AG09309 (cell line): ENCODE measurements at regions not wholly inside any gene's neighbourhood (a gene's known extent, or its start where the extent isn't known, plus 50 kb on each side); places are given as distances from the start of the nearest gene placed in this dataset.

Experiments
- DNase-seq: peaks from one replicate; pipeline ENCODE4 v3.0.0-alpha.2; 2010; ENCODE audit warnings: low read depth
- H3K4me3 ChIP-seq: 2 replicates; pipeline ENCODE4 v1.5.1; 2011; ENCODE audit warnings: mild to moderate bottlenecking, low read depth, low read length, moderate library complexity; ENCODE audit not compliant: control insufficient read depth
- CTCF ChIP-seq: IDR thresholded peaks from 2 replicates; pipeline ENCODE4 v1.5.1; 2011; ENCODE audit warnings: mild to moderate bottlenecking, low read depth, low read length, inconsistent platforms; ENCODE audit not compliant: insufficient read depth, control insufficient read depth; ENCODE audit errors: missing control alignments

GRCh38 chr4:135250040-135250439 is 1048.5 kb upstream of the PABPC4L start:
- TF ChIP-seq CTCF: no peak
- H3K4me3 ChIP-seq: no peak overlapping the region
- no peak for DNase-seq

DNA sequence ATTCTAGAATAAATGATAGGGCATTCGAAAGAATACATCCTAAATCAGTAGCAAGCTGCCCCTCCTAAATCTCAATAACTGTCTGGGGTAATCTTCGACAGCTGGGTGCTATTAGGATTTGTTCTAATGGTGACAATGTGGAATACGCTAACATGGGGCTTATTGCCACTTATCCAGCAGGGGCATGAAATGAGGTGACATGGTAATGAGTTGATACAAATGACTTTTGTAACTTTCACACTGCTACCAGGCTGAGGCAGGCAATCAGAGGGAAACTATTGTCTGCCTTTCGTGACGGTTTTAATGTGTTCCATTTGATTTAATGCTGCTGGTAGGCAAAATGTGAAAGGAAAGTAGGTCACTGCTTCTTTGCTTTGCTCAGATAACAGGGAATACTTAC is 1047.4 kb upstream of the PABPC4L start:
- no peak for TF ChIP-seq CTCF

DNA sequence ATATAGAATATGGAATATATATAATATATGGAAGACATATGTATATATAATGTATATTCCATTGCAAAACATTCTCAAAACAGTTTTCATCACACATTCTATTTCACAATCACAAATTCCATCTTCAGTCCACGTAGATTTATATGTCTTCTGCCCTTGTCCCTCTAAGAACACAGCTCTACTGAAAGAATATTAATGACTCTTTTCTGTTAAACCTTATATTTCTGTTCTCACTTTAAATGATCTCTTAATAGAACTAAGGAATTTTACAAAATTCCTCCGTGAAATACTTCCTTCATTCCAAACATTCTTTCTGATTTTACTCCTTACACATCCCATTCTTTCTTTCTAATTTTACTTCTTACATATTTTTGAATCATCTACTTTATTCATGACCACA is 1043.1 kb upstream of the PABPC4L start:
- no peak overlapping the region for H3K4me3 ChIP-seq
- no peak for TF ChIP-seq CTCF
- DNase-seq: no peak

More for the DNA sequence above, 1047.4 kb upstream of the PABPC4L start:
- H3K4me3 ChIP-seq: no peak overlapping the region
- DNase-seq: no peak

DNA sequence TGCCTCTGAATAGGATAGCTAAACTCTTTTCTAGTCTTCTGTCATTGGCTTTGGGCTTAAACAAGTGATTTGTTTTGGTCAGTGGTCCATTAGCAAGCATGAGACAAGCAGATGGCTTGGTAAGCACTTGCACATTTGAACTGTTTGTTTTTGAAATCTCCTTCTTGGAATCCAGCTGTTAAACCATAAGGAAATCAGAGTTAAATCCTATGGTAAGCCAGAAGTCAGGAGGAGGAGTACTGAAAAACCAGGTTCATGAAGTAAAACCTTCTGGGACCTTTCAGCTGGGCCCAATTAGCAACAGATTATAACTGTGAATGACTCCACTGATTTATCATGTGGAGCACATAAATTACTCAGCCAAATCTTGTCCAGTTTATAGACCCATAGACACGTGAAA is 1042.5 kb upstream of the PABPC4L start:
- DNase-seq: peak; percentile 18
- H3K4me3 ChIP-seq: no peak overlapping the region
- TF ChIP-seq CTCF: no peak

DNA sequence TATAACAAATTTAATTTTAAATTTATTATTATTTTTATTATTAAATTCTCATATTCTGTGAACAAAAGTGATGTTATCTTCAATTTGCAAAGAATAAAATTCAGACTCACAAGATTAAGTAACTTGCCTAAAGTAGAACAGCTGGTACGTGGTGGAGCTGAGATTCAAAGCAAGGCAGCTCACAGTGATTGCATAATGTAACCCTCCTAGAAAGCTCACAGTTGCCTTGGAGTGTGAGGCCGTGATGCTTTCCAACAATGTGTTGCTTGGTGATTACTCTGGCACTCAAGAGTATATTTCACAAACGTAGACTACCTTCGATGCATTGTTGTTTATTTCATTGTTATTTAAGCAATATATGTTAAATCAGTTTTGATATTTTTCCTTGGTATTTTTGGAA is 1039.2 kb upstream of the PABPC4L start:
- no peak overlapping the region for H3K4me3 ChIP-seq
- DNase-seq: no peak
- no peak for TF ChIP-seq CTCF

GRCh38 chr4:135239964-135240363 is 1038.4 kb upstream of the PABPC4L start:
- no peak for DNase-seq
- H3K4me3 ChIP-seq: no peak overlapping the region
- TF ChIP-seq CTCF: no peak

- H3K4me3 ChIP-seq: no peak overlapping the region
- TF ChIP-seq CTCF: no peak
- no peak for DNase-seq
Observed at GRCh38 chr4:135238940-135239339, 1037.4 kb upstream of the PABPC4L start.
